ENCODE measurements at regions not wholly inside any gene's neighbourhood (a gene's known extent, or its start where the extent isn't known, plus 50 kb on each side); places are given as distances from the start of the nearest gene placed in this dataset.

- TF ChIP-seq, protein P1, sequence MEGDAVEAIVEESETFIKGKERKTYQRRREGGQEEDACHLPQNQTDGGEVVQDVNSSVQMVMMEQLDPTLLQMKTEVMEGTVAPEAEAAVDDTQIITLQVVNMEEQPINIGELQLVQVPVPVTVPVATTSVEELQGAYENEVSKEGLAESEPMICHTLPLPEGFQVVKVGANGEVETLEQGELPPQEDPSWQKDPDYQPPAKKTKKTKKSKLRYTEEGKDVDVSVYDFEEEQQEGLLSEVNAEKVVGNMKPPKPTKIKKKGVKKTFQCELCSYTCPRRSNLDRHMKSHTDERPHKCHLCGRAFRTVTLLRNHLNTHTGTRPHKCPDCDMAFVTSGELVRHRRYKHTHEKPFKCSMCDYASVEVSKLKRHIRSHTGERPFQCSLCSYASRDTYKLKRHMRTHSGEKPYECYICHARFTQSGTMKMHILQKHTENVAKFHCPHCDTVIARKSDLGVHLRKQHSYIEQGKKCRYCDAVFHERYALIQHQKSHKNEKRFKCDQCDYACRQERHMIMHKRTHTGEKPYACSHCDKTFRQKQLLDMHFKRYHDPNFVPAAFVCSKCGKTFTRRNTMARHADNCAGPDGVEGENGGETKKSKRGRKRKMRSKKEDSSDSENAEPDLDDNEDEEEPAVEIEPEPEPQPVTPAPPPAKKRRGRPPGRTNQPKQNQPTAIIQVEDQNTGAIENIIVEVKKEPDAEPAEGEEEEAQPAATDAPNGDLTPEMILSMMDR (IDR thresholded peaks at IDR 0.05; ENCODE audit: insufficient read depth, low read length, severe bottlenecking), result no peak
- no peaks in the 10 kb centered on the region for H3K27me3 ChIP-seq (ENCODE audit: control insufficient read depth, insufficient read depth, low read length)
- no peak overlapping the region for H3K4me3 ChIP-seq (ENCODE audit: low read depth, low read length)
- no peak for DNase-seq (ENCODE audit: low read depth)
- no peaks in the 10 kb centered on the region for H3K36me3 ChIP-seq (ENCODE audit: control insufficient read depth, insufficient read depth, low read length)
- FAIRE-seq, result no peak
Measured at GRCh38 chr5:118233606-118234005, 754.7 kb downstream of the DTWD2 start.

GRCh38 chr5:118228489-118228888 lies 759.9 kb downstream of the DTWD2 start:
- FAIRE-seq (no peak), DNase-seq (ENCODE audit: low read depth) (peak; percentile 5)
- Histone ChIP-seq H3K4me3 (ENCODE audit: low read depth, low read length) (no peak overlapping the region), H3K27me3 (ENCODE audit: control insufficient read depth, insufficient read depth, low read length) (no peaks in the 10 kb centered on the region), H3K36me3 (ENCODE audit: control insufficient read depth, insufficient read depth, low read length) (no peaks in the 10 kb centered on the region)
- TF ChIP-seq, protein P1 (IDR thresholded peaks at IDR 0.05; ENCODE audit: insufficient read depth, low read length, severe bottlenecking), result no peak

- FAIRE-seq, result no peak
- no peaks in the 10 kb centered on the region for H3K36me3 ChIP-seq (ENCODE audit: control insufficient read depth, insufficient read depth, low read length)
- no peak overlapping the region for H3K4me3 ChIP-seq (ENCODE audit: low read depth, low read length)
- H3K27me3 ChIP-seq (ENCODE audit: control insufficient read depth, insufficient read depth, low read length), result no peaks in the 10 kb centered on the region
- DNase-seq (ENCODE audit: low read depth), result no peak
- TF ChIP-seq, protein P1 (IDR thresholded peaks at IDR 0.05; ENCODE audit: insufficient read depth, low read length, severe bottlenecking), result no peak
Measured at GRCh38 chr5:118224546-118224945, 763.8 kb downstream of the DTWD2 start.

- TF ChIP-seq, protein P1 (IDR thresholded peaks at IDR 0.05; ENCODE audit: insufficient read depth, low read length, severe bottlenecking), result no peak
- DNase-seq (ENCODE audit: low read depth) (no peak), FAIRE-seq (no peak)
- Histone ChIP-seq H3K4me3 (ENCODE audit: low read depth, low read length) (no peak overlapping the region), H3K27me3 (ENCODE audit: control insufficient read depth, insufficient read depth, low read length) (no peaks in the 10 kb centered on the region), H3K36me3 (ENCODE audit: control insufficient read depth, insufficient read depth, low read length) (no peaks in the 10 kb centered on the region)
Measured at GRCh38 chr5:118220556-118221195, 767.7 kb downstream of the DTWD2 start.

DNA sequence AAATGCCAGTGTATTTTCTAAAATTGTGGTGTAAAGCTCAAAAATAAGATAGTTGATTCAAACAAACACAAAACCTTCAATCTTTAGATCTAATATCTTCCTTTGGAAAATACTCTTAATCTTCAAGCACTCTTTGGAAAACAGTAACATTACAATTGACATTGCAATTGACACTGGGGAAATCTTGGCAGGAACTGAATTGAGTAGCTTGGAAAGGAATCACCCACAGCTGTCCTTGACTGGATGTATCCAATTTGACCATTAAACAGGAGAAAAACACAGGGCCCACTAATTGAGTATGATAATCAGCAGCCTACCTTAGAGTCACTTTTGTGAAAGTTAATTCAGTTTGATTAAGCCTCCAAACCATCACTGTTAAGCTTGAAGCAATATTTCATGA lies 776.7 kb downstream of the DTWD2 start:
- DNase-seq (ENCODE audit: low read depth) (no peak), FAIRE-seq (no peak)
- Histone ChIP-seq H3K27me3 (ENCODE audit: control insufficient read depth, insufficient read depth, low read length) (no peaks in the 10 kb centered on the region), H3K36me3 (ENCODE audit: control insufficient read depth, insufficient read depth, low read length) (no peaks in the 10 kb centered on the region), H3K4me3 (ENCODE audit: low read depth, low read length) (no peak overlapping the region)
- TF ChIP-seq, protein P1 (IDR thresholded peaks at IDR 0.05; ENCODE audit: insufficient read depth, low read length, severe bottlenecking), result no peak

- no peak overlapping the region for H3K4me3 ChIP-seq (ENCODE audit: low read depth, low read length)
- H3K36me3 ChIP-seq (ENCODE audit: control insufficient read depth, insufficient read depth, low read length), result no peaks in the 10 kb centered on the region
- FAIRE-seq, result no peak
- no peaks in the 10 kb centered on the region for H3K27me3 ChIP-seq (ENCODE audit: control insufficient read depth, insufficient read depth, low read length)
- DNase-seq (ENCODE audit: low read depth), result no peak
- TF ChIP-seq, protein P1 (IDR thresholded peaks at IDR 0.05; ENCODE audit: insufficient read depth, low read length, severe bottlenecking), result no peak
Measured at GRCh38 chr5:118208031-118208453, 780.3 kb downstream of the DTWD2 start.

Measured in bronchial epithelial cell (primary cell).